ENCODE measurements at regions not wholly inside any gene's neighbourhood (a gene's known extent, or its start where the extent isn't known, plus 50 kb on each side); places are given as distances from the start of the nearest gene placed in this dataset.
"Not testable (repeated sequence)": the region's sequence is repeated elsewhere in the genome, so short reads cannot be mapped to it uniquely, and the experiment has no call there.

- DNase-seq (ENCODE audit: low read depth): no peak
These were observed 112.3 kb downstream of the MIAT start for GRCh38 chr22:26769663-26770062.

GRCh38 chr22:26770624-26771023 is 113.2 kb downstream of the MIAT start:
- DNase-seq (ENCODE audit: low read depth): no peak

DNA sequence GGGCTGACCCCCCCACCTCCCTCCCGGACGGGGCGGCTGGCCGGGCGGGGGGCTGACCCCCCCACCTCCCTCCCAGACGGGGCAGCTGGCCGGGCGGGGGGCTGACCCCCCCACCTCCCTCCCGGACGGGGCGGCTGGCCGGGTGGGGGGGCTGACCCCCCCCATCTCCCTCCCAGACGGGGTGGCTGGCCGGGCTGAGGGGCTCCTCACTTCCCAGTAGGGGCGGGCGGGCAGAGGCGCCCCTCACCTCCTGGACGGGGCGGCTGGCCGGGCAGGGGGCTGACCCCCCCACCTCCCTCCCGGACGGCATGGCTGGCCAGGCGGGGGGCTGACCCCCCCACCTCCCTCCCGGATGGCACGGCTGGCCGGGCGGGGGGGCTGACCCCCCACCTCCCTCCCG is 115.7 kb downstream of the MIAT start:
- not testable (repeated sequence) for DNase-seq (ENCODE audit: low read depth)

DNA sequence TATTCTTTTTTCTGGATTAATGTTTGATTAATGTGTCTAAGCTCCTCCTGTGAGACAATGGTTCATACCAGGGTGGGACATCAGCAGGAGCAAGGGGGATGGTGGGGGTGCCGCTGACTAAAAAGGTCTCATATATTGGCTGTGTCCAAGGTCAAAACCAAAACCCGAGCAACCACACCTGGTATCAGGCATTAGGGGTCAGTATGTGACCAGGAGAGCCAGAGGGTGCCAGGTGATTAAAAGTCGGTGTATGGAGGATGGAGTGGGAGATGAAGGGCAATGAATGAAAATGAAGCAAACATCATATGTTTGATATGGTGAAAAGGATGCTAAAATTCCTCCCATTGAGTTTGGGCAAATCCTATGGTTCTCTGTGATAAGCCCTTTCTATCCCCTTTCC is 118.0 kb downstream of the MIAT start:
- no peak for DNase-seq (ENCODE audit: low read depth)

DNA sequence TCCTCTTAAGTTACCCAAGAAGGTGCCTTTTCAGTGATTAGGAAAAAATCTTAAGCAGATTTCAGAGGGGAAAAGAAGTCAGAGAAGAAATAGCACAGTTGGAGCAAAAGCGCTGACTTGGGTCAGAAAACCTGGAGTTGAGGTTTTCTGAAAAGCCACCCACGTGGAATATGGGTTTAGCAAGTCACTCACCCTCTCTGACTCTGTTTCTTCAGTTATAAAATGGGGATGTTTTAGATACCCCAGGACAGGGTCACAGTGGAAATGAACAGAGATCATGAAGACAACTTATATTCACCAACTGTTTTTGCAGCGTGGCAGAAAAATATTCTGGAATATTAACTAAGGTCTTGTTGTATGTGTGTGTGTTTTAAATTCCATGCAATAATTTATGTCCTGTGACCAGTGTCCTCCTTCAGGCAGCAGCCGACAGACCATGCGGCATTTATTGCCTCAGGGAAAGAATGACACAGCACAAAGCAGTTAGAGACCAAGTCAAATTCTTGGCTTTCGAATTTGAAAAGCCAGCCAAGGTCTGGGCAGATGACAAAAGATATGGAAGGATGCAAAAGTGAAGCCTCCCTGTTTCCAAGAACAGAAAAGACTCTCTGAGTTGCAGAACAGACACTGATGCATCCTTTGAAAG is 119.9 kb downstream of the MIAT start:
- peak; percentile 25 for DNase-seq (ENCODE audit: low read depth)

DNA sequence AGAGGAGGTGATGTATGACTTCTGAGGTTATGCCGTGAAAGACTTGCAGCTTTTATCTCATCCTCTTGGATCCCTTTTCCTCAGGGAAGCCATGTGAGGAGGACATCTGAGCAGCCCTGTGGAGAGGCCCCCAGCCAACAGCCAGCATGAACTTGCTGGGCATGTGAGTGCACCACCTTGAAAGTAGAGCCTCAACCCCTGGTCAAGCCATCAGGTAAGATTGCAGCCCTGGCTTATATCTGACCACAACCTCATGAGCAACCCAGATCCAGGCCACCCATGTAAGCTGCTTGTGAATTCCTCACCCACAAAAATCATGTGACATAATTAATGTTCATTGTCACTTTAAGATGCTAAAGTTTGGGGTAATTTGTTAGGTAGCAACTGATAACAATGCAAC is 121.0 kb downstream of the MIAT start:
- DNase-seq (ENCODE audit: low read depth): no peak

- DNase-seq (ENCODE audit: low read depth): no peak
These were observed 121.7 kb downstream of the MIAT start for GRCh38 chr22:26779108-26779507.

GRCh38 chr22:26779929-26780328 is 122.5 kb downstream of the MIAT start:
- no peak for DNase-seq (ENCODE audit: low read depth)

DNA sequence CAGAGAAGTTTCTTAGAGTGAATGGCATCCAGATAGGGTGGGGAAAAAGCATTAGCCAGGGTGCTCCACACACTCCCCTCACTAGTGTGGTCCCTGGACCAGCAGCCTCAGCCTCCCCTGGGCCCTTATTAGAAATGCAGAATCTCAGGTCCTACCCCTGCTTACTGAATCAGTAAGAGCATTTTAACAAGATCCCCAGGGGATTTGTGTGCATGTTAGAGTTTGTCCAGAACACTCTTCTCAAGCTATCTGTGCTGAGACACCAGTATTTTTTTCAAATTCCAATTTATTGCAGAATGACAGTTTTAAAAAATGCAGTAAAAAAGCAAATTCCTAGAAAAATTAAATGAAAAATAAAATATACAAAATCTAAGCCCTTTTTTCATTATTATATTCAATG is 123.1 kb downstream of the MIAT start:
- no peak for DNase-seq (ENCODE audit: low read depth)

GRCh38 chr22:26781062-26781461 is 123.7 kb downstream of the MIAT start:
- no peak for DNase-seq (ENCODE audit: low read depth)

DNA sequence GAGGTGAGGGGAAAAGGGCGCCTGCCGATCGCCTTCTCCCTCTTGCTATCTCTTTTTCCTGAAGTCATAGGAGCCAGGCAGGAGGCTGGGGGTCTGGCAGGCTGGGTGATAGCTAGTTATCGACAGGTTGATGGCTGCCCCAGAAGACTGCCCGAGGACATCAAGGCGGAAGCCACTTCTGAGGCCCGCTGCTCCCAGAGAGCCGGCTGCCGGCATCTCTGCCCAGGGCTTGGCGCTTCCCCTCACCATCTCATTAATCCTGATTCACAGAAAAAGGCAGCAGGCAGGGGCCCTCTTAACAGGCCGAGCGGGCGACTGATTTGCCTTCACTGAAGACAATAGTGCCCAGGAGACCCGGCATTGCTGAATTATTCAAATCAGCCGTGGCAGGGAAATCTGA is 124.2 kb downstream of the MIAT start:
- no peak for DNase-seq (ENCODE audit: low read depth)

GRCh38 chr22:26783885-26784284 is 126.5 kb downstream of the MIAT start:
- DNase-seq (ENCODE audit: low read depth): no peak

- DNase-seq (ENCODE audit: low read depth): no peak
These were observed 127.4 kb downstream of the MIAT start for GRCh38 chr22:26784772-26785171.

DNA sequence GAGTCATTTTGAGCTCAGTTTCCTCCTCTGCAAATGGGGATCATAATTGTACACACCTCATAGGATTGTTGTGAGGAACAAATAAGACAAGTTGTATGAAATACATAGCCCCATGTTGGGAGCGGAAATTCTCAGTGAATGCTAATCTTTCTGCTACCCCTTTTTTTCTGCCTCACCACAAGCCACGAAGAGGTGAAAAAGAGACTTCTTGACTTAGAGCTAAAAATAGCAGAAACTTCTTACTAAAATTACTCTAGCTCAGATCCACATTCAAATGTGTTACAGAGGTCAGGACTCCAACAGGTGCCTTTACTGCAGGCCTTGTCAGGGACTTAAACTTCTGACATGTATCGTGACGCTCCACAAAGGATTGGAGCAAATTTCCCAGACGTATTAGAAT is 128.5 kb downstream of the MIAT start:
- no peak for DNase-seq (ENCODE audit: low read depth)

- DNase-seq (ENCODE audit: low read depth): no peak
These were observed 129.0 kb downstream of the MIAT start for GRCh38 chr22:26786398-26786797.

DNA sequence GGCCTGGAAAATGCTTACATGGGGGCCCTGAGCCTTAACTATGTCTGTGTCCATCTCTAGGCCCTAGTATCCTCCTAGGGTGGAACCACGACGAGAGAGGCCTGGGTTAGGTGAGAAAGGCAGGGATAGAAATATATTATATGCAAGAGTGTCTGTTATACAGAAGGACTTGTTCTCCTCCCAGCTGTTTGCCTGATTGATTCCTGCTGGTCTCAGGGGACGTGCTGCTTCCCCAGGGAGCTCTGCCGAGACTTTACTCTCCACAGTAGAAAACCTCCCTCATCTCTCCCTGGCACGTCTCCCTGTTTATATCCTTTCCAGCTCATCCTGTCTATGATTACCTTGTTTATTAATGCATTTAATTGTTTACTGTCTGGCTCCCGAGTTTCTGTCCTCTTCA is 132.6 kb downstream of the MIAT start:
- DNase-seq (ENCODE audit: low read depth): no peak

GRCh38 chr22:26792522-26792921 is 135.1 kb downstream of the MIAT start:
- no peak for DNase-seq (ENCODE audit: low read depth)

- DNase-seq (ENCODE audit: low read depth): no peak
These were observed 139.4 kb downstream of the MIAT start for GRCh38 chr22:26796785-26797184.

GRCh38 chr22:26797910-26798309 is 140.5 kb downstream of the MIAT start:
- no peak for DNase-seq (ENCODE audit: low read depth)

DNA sequence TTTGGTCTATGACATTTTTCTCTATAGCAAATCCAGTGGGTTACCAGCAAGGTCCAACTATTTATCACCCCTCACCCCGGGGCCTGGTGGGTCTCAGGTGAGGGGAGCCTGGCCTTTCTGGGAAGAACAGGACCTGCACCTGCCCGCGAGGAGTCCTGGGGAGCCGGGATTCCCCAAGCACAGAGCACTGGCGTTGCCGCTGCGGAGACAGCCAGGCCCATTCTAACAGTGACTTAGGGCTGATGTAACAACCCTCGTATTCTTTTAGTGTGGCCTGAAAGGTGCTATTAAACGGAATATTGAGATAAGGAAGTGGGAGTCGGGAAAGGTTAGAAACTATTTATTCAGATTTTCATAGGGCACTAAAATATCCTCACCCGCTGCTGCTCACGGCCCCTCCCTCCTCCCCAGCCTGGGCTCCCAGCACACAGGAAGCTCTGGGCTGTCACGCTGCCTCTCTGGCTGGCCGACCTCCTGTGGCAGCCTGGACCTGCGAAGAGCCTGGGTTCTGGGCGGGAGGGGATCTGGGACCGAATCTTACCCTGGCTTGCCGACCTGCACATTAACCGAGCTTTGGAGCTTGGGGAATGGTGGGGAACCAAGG is 141.2 kb downstream of the MIAT start:
- no peak for DNase-seq (ENCODE audit: low read depth)

GRCh38 chr22:26800858-26801257 is 143.5 kb downstream of the MIAT start:
- no peak for DNase-seq (ENCODE audit: low read depth)

DNA sequence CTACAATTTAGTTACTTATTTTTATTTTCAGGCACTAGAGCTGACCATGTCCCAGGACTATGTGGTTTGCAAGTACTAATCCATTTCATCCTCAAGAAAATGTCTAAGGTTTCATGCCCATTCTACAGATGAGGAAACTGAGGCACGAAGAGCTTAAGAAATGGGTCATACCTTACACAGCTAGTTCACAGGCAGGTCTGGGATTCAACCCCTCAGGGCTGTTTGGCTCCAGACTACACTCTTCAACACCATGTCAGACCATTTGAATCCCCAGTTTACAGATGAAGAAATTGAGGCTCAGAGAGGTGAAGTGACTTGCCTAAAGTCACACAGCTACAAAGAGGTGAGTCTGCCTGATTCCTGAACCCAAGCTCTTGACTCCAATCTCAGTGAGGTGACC is 144.1 kb downstream of the MIAT start:
- no peak for DNase-seq (ENCODE audit: low read depth)

DNA sequence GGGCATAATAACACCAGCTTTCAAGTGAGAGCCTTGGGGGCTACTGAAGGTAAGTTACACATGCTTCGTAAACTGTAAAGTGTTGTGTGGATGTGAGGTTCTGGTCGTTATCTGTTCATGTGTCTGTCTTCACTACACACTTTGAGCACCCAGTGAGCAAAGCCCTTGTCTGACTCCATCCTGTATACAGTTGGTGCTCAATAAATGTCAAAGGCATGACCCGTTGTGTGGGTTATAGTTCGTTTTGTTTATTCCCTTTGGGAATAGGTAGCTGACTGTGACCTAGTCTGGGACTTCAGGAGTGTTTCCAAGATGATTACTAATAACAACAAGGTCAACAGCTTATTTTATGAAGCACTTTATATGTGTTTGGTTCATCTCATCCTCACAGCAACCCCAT is 146.9 kb downstream of the MIAT start:
- DNase-seq (ENCODE audit: low read depth): no peak

- DNase-seq (ENCODE audit: low read depth): no peak
These were observed 147.6 kb downstream of the MIAT start for GRCh38 chr22:26804911-26805539.
